Prostate gland (tissue), 2 donors: ENCODE measurements at regions not wholly inside any gene's neighbourhood (a gene's known extent, or its start where the extent isn't known, plus 50 kb on each side); places are given as distances from the start of the nearest gene placed in this dataset.

Experiments
- DNase-seq: peaks from one replicate; pipeline ENCODE4 v3.0.0-alpha.2; 2019; ENCODE audit warnings: low spot score
- H3K27ac ChIP-seq, 2 donors: fragments of 200-600 bp; sonication (generic); 2 replicates each; pipeline ENCODE4 v1.5.1; 2017 to 2019
- H3K27me3 ChIP-seq: fragments of 200-600 bp; sonication (generic); replicated peaks from 2 replicates; pipeline ENCODE4 v1.5.1; 2019; ENCODE audit not compliant: insufficient read depth
- H3K36me3 ChIP-seq, 2 donors: fragments of 200-600 bp; sonication (generic); 1 replicate in 1 of 2; 2 replicates in 1 of 2; pipeline versions ENCODE4 v1.5.1 to v1.8.1; 2017 to 2019
- H3K4me1 ChIP-seq: fragments of 200-600 bp; sonication (generic); replicated peaks from 2 replicates; pipeline ENCODE4 v1.5.1; 2019
- H3K4me3 ChIP-seq, 2 donors: fragments of 200-600 bp; sonication (generic); 2 replicates each; pipeline ENCODE4 v1.5.1; 2017 to 2019
- H3K9me3 ChIP-seq: fragments of 200-600 bp; sonication (generic); 2 replicates; pipeline ENCODE4 v1.5.1; 2017
- CTCF ChIP-seq, 4 experiments: fragments of 200-600 bp in 2 of 4; fragments of 450-650 bp in 2 of 4; sonication (generic) in 2 of 4; IDR thresholded peaks; 1 replicate in 3 of 4; 2 replicates in 1 of 4; pipeline ENCODE4 v1.5.1; 2016 to 2019; ENCODE audit warnings: antibody characterized with exemption in 4 of 4, mild to moderate bottlenecking in 2 of 4, moderate library complexity in 2 of 4
- POLR2A ChIP-seq: fragments of 450-650 bp; IDR thresholded peaks from one replicate; pipeline ENCODE4 v1.6.1; 2016; ENCODE audit warnings: antibody characterized with exemption, mild to moderate bottlenecking
- POLR2AphosphoS5 ChIP-seq: sonication (generic); formaldehyde crosslinking; IDR thresholded peaks from one replicate; pipeline ENCODE4 v1.6.1; 2017; ENCODE audit warnings: antibody characterized with exemption
- WGBS: methylation state at CpG from one replicate; pipeline ENCODE4 v1.1.5; 2018; 5-methylcytosine and 5-hydroxymethylcytosine counted together
- intact Hi-C: fragments of 100-400 bp; cut with DNase I; formaldehyde crosslinking; loops from one replicate; pipeline ENCODE4 v1.14.2; 2022

GRCh38 chr14:45491914-45492313, 238.9 kb upstream of the MIS18BP1 start:
- Histone ChIP-seq H3K4me1 (no peaks in the 10 kb centered on the region), H3K36me3 (no peaks in the 10 kb centered on the region), H3K27me3 (no peaks in the 10 kb centered on the region), H3K4me3 (no peak overlapping the region), H3K9me3 (no peaks in the 10 kb centered on the region), H3K27ac (no peak overlapping the region)
- 53% methylated on average over 3 of the region's 3 CpGs for WGBS
- DNase-seq, result no peak
- intact Hi-C loops, result no loop called here
- TF ChIP-seq POLR2AphosphoS5 (no peak), POLR2A (no peak), CTCF (IDR thresholded peaks at IDR 0.05) (no peak)

- Histone ChIP-seq H3K27ac (no peak overlapping the region), H3K4me3 (no peak overlapping the region), H3K4me1 (no peaks in the 10 kb centered on the region), H3K36me3 (no peaks in the 10 kb centered on the region), H3K27me3 (no peaks in the 10 kb centered on the region), H3K9me3 (no peaks in the 10 kb centered on the region)
- intact Hi-C loops, result no loop called here
- no peak for TF ChIP-seq CTCF (IDR thresholded peaks at IDR 0.05)
- TF ChIP-seq POLR2A, result no peak
- TF ChIP-seq POLR2AphosphoS5, result no peak
- WGBS, result 100% methylated on average over 1 of the region's 1 CpG
- DNase-seq, result no peak
Observed at GRCh38 chr14:45486599-45486998, 233.6 kb upstream of the MIS18BP1 start.

- no peak for TF ChIP-seq POLR2AphosphoS5
- TF ChIP-seq CTCF (IDR thresholded peaks at IDR 0.05), result no peak
- TF ChIP-seq POLR2A, result no peak
- H3K4me3 ChIP-seq, result no peak overlapping the region
- intact Hi-C loops, result no loop called here
- no peaks in the 10 kb centered on the region for H3K9me3 ChIP-seq
- no peaks in the 10 kb centered on the region for H3K4me1 ChIP-seq
- H3K36me3 ChIP-seq, result no peaks in the 10 kb centered on the region
- H3K27ac ChIP-seq, result no peak overlapping the region
- no peaks in the 10 kb centered on the region for H3K27me3 ChIP-seq
- DNase-seq, result no peak
- WGBS, result 21% methylated on average over 1 of the region's 1 CpG
Observed at GRCh38 chr14:45467023-45467422, 214.0 kb upstream of the MIS18BP1 start.

GRCh38 chr14:45434221-45434620, 181.2 kb upstream of the MIS18BP1 start:
- H3K36me3 ChIP-seq, result no peaks in the 10 kb centered on the region
- intact Hi-C loops, result no loop called here
- no peak overlapping the region for H3K4me3 ChIP-seq
- TF ChIP-seq POLR2A (no peak), POLR2AphosphoS5 (no peak), CTCF (IDR thresholded peaks at IDR 0.05) (no peak)
- H3K27ac ChIP-seq, result no peak overlapping the region
- no peak for DNase-seq
- no peaks in the 10 kb centered on the region for H3K27me3 ChIP-seq
- WGBS, result 43% methylated on average over 1 of the region's 1 CpG
- no peaks in the 10 kb centered on the region for H3K9me3 ChIP-seq
- no peaks in the 10 kb centered on the region for H3K4me1 ChIP-seq

GRCh38 chr14:45426685-45427282, 173.8 kb upstream of the MIS18BP1 start:
- H3K27ac ChIP-seq, result no peak overlapping the region
- TF ChIP-seq POLR2AphosphoS5 (no peak), POLR2A (no peak), CTCF (IDR thresholded peaks at IDR 0.05) (peak in 3 of 4 experiments; percentile 37 to 63 (median 46))
- no peaks in the 10 kb centered on the region for H3K36me3 ChIP-seq
- no peaks in the 10 kb centered on the region for H3K27me3 ChIP-seq
- 1% methylated on average over 2 of the region's 2 CpGs for WGBS
- intact Hi-C loops, result no loop called here
- no peaks in the 10 kb centered on the region for H3K4me1 ChIP-seq
- H3K9me3 ChIP-seq, result no peaks in the 10 kb centered on the region
- DNase-seq, result no peak
- H3K4me3 ChIP-seq, result no peak overlapping the region
